HL-60/S4 treated with retinoic acid at 250 ng/mL for 4 days and 3 days (cell line): ENCODE measurements at regions not wholly inside any gene's neighbourhood (a gene's known extent, or its start where the extent isn't known, plus 50 kb on each side); places are given as distances from the start of the nearest gene placed in this dataset.

Experiments used
- in situ Hi-C: fragments of 300-500 bp; cut with MboI; formaldehyde crosslinking; loops from 2 replicates; pipeline ENCODE4 v1.7.0; 2022; ENCODE audit warnings: low sequenced_read_pairs

DNA sequence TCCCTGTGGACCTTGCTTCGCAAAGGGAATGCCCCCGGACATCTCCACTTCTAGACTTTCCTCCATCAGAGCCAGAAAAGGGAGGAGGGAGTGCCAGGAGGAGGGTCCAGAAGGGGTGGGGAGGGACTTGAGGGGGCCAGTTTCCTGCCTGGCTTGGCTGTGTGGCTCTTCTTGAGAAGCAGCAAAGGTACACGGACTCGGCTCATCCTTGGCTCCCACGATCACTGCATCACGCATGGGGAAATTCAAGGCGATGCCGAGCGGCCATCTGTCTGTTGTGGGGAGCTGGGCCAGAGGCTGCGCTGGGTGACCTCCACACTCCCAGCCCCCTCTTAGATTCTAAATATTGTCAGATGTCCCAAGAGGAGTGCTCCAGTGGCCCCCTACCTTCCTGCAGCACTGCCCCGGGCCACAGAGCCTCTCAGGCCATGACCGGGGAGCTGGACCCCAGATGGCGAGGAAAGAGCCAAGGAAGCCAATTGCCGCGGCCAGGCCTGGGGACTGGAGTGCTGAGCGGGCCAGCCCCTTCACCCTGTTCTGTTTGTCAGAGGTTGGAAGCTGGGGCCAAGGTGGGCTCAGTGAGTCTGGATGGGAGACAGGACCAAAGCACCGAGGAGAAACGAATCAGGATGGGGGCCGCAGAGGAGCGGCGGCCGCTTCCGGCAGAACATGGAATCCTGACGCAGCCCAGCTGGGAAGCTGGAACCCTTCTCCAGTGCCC lies 104.5 kb downstream of the RBFOX3 start:
- in situ Hi-C loops = no loop called here

GRCh38 chr17:79505199-79505598 lies 105.7 kb downstream of the RBFOX3 start:
- in situ Hi-C loops = no loop called here

DNA sequence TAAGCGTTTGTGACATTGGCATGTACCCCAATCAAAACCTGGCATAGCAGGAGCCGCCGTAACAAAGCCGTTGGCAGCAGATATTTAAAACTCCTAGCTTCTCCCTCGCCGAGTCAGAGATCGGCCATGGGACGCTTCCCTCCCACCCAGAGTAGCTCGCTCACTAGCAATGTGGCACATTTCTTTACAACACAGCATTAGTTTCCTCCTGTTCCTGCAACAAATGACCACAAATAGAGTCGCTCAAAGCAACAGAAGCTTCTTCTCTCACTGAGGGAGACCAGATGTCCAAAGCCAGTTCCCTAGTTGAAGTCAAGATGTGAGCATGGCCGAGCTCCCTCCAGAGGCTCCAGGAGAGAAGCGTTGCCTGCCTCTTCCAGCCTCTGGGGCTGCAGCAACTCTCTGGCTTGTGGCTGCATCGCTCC lies 106.7 kb downstream of the RBFOX3 start:
- in situ Hi-C loops = no loop called here

DNA sequence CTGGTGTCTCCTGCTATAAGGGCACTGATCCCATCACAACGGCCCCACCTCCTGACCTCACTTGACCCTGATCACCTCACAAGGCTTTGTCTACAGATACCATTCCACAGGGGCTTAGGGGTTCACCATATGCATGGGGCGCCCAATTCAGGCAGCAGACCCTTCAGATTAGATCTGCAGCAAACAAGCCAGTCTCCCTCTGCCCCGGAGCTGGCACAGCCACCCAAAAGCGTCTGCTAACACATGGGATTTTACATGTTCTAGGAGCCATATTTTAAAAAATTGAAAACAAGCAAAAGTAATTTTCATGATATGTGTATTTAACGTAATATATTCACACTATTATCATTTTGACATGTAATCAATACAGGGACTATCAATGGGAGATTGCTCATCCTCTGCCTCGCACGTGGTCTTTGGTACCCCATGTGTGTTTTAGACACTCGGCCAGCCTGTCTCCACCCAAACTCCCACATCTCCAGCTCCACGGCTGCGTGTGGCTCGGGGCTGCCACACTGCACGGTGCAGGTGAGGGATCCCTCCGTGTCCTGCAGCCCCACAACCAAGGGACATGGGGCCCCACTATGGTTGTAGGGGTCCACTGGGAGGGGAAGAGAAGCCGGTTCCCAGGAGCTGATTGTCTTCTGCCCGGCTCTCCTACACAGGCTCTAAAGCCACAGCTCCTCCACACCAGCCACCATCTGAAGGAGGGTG lies 107.6 kb downstream of the RBFOX3 start:
- in situ Hi-C loops = no loop called here

DNA sequence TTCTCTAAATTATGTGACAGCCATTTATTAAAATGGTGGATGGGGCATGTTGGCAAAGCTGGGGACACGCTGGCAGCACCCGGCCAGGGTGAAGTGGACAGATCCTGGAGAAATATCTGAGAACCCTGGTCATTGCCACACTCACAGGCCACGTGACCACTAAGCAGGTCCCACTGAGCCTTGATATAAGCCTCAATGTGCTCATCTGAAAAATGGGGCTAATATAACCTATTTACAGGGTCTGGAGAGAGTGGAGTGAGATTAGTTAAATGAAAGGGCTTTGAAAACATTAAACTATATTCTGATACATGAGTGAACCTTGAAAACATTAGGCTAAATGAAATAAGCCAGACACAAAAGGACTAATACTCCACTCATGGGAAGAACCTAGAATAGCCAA lies 108.9 kb downstream of the RBFOX3 start:
- in situ Hi-C loops = no loop called here

DNA sequence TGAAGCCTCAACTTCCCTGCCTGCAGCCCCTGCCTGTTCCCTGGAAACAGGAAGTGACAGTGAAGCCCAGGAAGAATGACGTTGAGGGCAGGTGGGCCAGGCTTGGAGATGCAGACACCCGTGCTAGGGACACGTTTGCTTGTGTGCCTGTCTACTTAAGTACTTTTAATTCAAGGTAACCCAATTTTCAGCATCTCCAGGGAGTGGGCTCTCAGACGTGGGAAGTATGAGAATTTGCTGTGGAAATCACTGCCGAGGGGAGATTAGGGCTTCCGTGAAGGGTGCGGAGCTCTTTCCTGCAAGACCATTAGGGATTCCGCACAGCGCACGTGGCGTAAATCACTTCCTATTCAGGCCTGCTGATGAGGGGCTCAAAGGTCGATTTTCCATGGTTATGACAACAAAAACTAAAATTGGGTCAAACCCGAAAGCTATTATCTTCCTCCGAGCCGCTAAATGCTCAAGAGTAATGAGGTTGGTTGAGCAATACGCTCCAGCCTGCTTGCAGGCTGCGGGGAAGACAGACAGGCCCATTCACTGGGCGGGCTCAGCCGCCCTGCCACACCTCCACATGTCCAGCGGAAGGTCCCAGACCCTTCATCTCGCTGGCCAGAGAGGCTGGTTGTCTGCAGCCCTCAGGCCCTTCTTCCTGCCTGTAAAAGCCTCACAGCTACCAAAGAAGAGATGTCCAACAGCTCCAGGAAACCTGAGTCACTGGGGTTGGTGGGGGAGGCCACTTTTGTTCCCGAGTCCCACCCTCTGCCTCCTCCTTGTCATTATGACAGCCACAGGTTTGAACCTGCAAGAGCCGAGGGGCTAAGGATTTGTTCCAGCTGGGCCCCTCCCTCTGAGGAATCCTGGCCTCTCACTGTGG lies 109.9 kb downstream of the RBFOX3 start:
- in situ Hi-C loops = no loop called here

- in situ Hi-C loops = no loop called here
Measured at GRCh38 chr17:79498854-79499253, 112.0 kb downstream of the RBFOX3 start.

- in situ Hi-C loops = no loop called here
Measured at GRCh38 chr17:79497777-79498348, 113.0 kb downstream of the RBFOX3 start.

DNA sequence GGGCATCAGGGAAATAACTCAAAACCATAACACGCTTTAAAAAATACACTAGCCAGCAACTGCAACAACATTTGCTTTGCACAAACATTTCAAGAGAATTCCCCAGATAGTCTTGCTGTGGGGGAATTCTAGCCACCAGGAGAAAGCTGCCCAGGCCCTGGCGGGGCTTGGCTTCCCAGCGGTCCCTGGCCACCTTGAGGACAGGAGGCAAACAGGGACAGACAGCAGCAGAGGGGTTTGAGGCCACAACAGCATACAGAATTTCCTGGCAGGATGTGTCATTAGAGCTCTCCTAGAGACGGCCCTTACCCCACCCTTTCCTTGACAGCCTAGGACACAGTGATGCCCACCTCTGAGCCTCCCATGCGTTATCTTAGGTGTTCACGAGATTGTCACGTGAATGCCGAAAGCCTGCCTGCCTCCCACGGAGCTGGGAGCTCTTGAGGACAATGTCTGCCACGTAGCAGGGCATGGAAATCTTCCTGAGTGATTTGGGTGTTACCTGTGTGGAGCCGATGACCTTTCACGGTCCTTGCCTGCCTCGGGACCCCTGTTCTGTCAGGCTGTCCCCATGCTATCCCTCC lies 114.3 kb downstream of the RBFOX3 start:
- in situ Hi-C loops = no loop called here

- in situ Hi-C loops = no loop called here
Measured at GRCh38 chr17:79495665-79496064, 115.2 kb downstream of the RBFOX3 start.

DNA sequence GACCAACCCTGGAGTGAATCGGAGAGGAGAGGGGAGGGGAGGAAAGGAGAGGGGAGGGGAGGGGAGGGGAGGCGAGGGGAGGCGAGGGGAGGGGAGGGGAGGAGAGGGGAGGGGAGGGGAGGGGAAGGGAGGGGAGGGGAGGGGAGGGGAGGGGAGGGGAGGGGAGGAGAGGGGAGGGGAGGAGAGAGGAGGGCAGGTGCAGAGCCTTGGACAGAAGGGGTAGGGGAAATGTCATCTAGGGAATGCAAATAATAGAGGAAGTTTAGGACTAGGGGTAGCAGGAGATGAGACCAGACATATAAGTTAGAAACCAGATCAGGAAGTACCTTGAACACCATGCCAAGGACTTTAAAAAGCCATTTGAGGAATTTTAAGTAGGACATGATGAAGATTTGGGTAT lies 119.8 kb downstream of the RBFOX3 start:
- in situ Hi-C loops = no loop called here

DNA sequence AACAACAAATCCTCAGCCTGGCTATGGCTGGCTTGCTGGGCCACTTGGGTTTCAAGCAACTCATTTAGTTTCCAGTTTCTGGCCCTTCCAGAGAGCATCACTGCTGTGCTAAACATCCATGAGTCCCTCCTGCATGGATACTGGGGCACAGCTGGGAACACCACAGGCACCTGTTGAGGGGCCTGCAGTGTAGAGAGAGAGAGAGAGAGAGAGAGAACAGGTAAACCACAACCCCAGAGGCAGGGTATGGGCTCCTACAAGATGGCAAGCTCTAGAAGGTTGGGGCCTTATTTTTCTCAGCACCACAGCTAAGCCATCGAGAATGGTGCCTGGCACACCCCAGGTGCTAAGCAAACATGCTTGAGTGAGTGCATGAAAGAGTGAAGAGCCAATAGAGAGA lies 120.3 kb downstream of the RBFOX3 start:
- in situ Hi-C loops = no loop called here

- in situ Hi-C loops = no loop called here
Measured at GRCh38 chr17:79487149-79487548, 123.7 kb downstream of the RBFOX3 start.

GRCh38 chr17:79485991-79486390 lies 124.9 kb downstream of the RBFOX3 start:
- in situ Hi-C loops = no loop called here

DNA sequence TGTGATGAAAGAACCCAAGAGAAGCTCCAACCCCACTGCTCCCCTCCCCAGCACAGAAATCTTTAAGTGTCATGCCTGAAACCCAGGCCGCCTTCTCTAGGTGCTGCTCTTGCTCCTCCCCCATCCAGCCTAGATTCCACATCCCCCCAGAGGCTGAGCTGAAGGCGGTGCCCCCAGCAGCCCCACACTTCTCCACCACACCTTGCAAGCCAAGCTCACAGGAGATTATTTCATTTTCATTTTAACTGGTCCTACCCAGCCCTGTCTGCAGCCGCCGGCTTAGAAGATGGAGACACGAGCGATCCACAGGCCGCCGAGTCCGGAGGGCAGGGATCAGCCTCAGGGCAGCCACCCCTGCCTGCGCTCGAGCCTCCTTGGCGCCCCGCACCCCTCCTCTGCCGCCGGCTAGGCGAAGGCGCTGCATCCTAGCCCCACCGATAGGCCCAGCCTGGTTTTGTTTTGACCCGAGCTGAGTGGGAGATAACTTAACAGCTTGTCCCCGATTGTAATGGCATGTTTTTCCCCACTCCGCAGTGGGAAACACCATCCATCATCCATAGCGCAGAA lies 125.3 kb downstream of the RBFOX3 start:
- in situ Hi-C loops = no loop called here

DNA sequence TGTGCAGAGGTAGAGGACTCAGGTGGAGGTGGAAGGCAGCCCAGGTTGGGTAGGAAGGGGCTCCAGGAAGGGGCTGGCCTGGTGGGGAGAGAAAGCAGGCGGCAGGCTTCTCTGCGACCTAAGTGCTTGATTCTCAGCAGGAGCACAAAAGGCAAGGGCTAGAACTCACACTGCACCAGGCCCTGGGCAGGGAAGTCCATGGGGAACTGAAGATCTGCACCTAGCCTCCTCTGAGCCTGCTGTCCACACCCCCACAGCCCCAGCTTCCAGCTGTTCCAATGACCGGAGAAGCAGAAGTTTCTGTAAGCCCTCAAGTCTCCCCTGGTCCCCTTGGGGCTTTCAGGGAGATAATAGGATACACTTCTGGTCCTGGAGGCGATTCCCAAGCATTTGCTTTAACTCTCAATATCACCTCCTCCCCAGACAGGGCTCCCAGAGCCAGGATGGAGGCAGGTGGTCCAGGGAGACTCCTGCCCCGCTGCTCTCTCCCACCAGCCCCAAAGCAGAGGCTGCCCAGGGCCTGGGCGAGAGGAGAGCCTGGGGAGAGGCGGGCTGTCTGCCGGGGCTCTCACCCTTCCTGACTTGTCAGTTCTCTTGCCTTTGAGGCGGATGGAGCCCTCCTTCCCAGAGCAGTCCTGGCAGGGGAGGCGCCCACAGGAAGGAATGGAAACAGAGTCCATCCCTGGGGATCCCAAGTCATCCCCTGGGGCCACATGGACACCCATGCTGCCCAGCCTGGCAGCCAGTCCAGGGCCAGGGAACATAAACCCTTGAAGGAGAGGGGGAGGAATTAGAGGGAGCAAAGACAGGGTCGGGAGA lies 126.0 kb downstream of the RBFOX3 start:
- in situ Hi-C loops = no loop called here

GRCh38 chr17:79483842-79484241 lies 127.0 kb downstream of the RBFOX3 start:
- in situ Hi-C loops = no loop called here

DNA sequence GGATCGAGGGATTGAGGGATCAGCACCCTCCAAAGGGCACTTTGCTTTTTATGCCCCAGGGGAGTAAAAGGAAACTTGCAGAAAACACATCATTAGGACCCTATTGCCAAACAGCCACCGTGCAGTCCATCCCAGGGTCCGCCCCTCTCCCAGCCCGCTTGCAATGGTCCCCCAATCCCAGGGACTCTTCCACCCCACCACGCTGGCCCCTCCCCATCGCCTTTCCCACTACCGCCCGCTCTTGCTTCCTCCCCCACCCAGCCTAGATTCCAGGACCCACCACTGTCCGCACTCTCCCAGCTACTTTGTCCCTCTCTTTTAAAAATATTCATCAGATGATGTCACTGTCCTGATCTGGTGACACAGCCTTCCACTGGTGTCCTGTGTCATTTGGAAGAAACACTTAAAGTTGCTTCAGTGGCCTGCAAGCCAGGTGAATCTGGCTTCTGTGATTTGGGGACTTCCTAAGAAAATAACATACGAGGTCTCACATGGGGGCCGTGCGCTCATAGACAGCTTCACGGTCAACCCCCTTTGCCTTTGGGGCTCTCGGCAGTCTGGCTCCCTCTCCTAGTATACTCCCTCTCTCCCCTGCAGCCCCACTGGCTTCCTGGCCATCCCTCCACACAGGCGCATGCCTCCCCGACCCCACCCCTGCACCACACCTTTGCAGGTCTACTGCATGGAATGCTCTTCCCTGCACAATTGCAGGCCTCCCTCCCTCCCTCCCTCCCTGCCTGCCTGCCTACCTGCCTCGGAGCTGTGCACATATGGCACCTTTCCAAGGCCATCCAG lies 127.9 kb downstream of the RBFOX3 start:
- in situ Hi-C loops = no loop called here

DNA sequence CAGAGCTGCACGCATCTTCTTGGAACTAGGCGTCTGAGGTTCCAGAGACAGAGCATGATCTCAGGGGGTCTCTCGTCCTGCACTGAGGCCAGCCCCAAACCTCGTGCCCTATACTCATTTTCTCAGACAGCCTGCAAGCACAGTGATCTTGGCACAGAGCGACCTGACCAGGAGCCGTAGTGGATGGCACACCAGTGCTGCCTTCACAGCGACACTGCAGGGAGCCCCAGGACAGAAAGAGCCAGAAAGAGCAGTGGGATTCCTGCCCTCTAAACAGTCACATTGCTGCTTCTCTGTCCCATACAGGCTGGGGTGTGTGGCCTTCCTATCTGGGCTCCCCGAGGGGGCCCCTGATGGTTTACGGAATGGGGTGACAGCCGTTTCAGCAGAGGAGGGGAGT lies 131.0 kb downstream of the RBFOX3 start:
- in situ Hi-C loops = no loop called here
